ENCODE measurements at regions not wholly inside any gene's neighbourhood (a gene's known extent, or its start where the extent isn't known, plus 50 kb on each side); places are given as distances from the start of the nearest gene placed in this dataset.

- DNase-seq (ENCODE audit: low spot score in 2 of 2) = no peak
- H3K27me3 ChIP-seq = no peaks in the 10 kb centered on the region
- no peaks in the 10 kb centered on the region for H3K36me3 ChIP-seq
- H3K27ac ChIP-seq = no peak overlapping the region
- no peaks in the 10 kb centered on the region for H3K4me1 ChIP-seq
- TF ChIP-seq POLR2AphosphoS5 (IDR thresholded peaks at IDR 0.05) = no peak
- TF ChIP-seq, protein P1, sequence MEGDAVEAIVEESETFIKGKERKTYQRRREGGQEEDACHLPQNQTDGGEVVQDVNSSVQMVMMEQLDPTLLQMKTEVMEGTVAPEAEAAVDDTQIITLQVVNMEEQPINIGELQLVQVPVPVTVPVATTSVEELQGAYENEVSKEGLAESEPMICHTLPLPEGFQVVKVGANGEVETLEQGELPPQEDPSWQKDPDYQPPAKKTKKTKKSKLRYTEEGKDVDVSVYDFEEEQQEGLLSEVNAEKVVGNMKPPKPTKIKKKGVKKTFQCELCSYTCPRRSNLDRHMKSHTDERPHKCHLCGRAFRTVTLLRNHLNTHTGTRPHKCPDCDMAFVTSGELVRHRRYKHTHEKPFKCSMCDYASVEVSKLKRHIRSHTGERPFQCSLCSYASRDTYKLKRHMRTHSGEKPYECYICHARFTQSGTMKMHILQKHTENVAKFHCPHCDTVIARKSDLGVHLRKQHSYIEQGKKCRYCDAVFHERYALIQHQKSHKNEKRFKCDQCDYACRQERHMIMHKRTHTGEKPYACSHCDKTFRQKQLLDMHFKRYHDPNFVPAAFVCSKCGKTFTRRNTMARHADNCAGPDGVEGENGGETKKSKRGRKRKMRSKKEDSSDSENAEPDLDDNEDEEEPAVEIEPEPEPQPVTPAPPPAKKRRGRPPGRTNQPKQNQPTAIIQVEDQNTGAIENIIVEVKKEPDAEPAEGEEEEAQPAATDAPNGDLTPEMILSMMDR (IDR thresholded peaks at IDR 0.05) = no peak
- no peak for TF ChIP-seq POLR2A (IDR thresholded peaks at IDR 0.05)
- no peaks in the 10 kb centered on the region for H3K9me3 ChIP-seq
- no peak overlapping the region for H3K4me3 ChIP-seq
- intact Hi-C loops (cut with DNase I; ENCODE audit: low total_unique reads) = loop anchor here (5.0 kb wide), 1 partner anchor 707 kb away; no protein-coding TSS in a partner anchor
Observed at GRCh38 chr3:153880493-153880892, 240.7 kb upstream of the ARHGEF26 start.

DNA sequence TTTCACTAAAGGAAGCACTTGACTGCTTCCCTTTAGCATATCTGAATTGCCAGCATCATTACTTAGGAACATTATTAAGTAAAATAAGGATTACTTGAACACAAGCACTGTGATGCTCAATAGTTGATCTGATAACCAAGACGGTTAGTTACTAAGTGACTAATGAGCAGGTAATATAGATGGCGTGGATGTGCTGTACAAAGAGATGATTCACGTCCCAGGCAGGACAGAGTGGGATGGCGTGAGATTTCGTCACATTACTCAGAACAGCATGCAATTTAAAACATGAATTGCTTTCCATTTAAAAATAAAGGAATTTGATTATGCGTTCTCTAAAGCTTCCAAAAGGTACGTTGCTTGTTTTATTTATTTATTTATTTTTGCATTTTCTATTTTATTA, 240.0 kb upstream of the ARHGEF26 start:
- H3K36me3 ChIP-seq = no peaks in the 10 kb centered on the region
- no peak overlapping the region for H3K27ac ChIP-seq
- TF ChIP-seq, protein P1 (IDR thresholded peaks at IDR 0.05) = no peak
- TF ChIP-seq POLR2A (IDR thresholded peaks at IDR 0.05) (no peak), POLR2AphosphoS5 (IDR thresholded peaks at IDR 0.05) (no peak)
- H3K27me3 ChIP-seq = no peaks in the 10 kb centered on the region
- no peaks in the 10 kb centered on the region for H3K9me3 ChIP-seq
- H3K4me3 ChIP-seq = no peak overlapping the region
- no peak for DNase-seq (ENCODE audit: low spot score in 2 of 2)
- no peaks in the 10 kb centered on the region for H3K4me1 ChIP-seq
- intact Hi-C loops (cut with DNase I; ENCODE audit: low total_unique reads) = loop anchor here (5.0 kb wide), 1 partner anchor 706 kb away; no protein-coding TSS in a partner anchor

- no peaks in the 10 kb centered on the region for H3K4me1 ChIP-seq
- no peak overlapping the region for H3K4me3 ChIP-seq
Observed at GRCh38 chr3:153885359-153885758, 235.8 kb upstream of the ARHGEF26 start.

GRCh38 chr3:153889905-153890334, 231.3 kb upstream of the ARHGEF26 start:
- DNase-seq (ENCODE audit: low spot score in 2 of 2) = no peak

More at GRCh38 chr3:153885359-153885758, 235.8 kb upstream of the ARHGEF26 start:
- intact Hi-C loops (cut with DNase I; ENCODE audit: low total_unique reads) = no loop called here
- no peaks in the 10 kb centered on the region for H3K9me3 ChIP-seq
- H3K36me3 ChIP-seq = no peaks in the 10 kb centered on the region
- no peaks in the 10 kb centered on the region for H3K27me3 ChIP-seq
- H3K27ac ChIP-seq = no peak overlapping the region
- TF ChIP-seq, protein P1 (IDR thresholded peaks at IDR 0.05) = no peak
- TF ChIP-seq POLR2A (IDR thresholded peaks at IDR 0.05) (no peak), POLR2AphosphoS5 (IDR thresholded peaks at IDR 0.05) (no peak)
- no peak for DNase-seq (ENCODE audit: low spot score in 2 of 2)

DNA sequence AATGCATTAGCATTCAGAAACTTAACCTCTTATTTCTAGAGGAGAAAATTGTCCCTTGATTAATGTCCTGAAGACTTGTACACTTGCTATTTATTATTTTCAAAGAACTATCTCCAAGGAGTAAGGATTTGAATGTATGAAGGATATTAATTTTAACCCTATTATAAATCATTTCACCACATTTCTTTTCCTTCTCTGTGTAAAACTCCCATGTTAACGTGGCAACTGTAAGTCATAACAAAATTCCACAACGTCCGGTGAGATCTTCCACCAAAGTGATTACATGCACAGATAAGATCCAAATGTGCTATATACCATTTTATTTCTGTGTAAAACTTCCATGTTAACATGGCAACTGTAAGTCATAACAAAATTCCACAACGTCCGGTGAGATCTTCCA, 229.1 kb upstream of the ARHGEF26 start:
- Histone ChIP-seq H3K4me1 (no peaks in the 10 kb centered on the region), H3K27me3 (no peaks in the 10 kb centered on the region), H3K4me3 (no peak overlapping the region), H3K27ac (no peak overlapping the region), H3K9me3 (no peaks in the 10 kb centered on the region), H3K36me3 (no peaks in the 10 kb centered on the region)
- no peak for TF ChIP-seq POLR2AphosphoS5 (IDR thresholded peaks at IDR 0.05)
- TF ChIP-seq POLR2A (IDR thresholded peaks at IDR 0.05) = no peak
- TF ChIP-seq, protein P1 (IDR thresholded peaks at IDR 0.05) = no peak
- intact Hi-C loops (cut with DNase I; ENCODE audit: low total_unique reads) = no loop called here
- DNase-seq (ENCODE audit: low spot score in 2 of 2) = no peak

More at GRCh38 chr3:153889905-153890334, 231.3 kb upstream of the ARHGEF26 start:
- TF ChIP-seq POLR2A (IDR thresholded peaks at IDR 0.05) (no peak), POLR2AphosphoS5 (IDR thresholded peaks at IDR 0.05) (no peak)
- TF ChIP-seq, protein P1 (IDR thresholded peaks at IDR 0.05) = no peak
- no peaks in the 10 kb centered on the region for H3K9me3 ChIP-seq
- H3K36me3 ChIP-seq = no peaks in the 10 kb centered on the region
- H3K4me1 ChIP-seq = no peaks in the 10 kb centered on the region
- intact Hi-C loops (cut with DNase I; ENCODE audit: low total_unique reads) = no loop called here
- H3K27ac ChIP-seq = no peak overlapping the region
- no peak overlapping the region for H3K4me3 ChIP-seq
- H3K27me3 ChIP-seq = no peaks in the 10 kb centered on the region

Data from breast epithelium (tissue), 4 donors.